ENCODE measurements at regions not wholly inside any gene's neighbourhood (a gene's known extent, or its start where the extent isn't known, plus 50 kb on each side); places are given as distances from the start of the nearest gene placed in this dataset.

DNA sequence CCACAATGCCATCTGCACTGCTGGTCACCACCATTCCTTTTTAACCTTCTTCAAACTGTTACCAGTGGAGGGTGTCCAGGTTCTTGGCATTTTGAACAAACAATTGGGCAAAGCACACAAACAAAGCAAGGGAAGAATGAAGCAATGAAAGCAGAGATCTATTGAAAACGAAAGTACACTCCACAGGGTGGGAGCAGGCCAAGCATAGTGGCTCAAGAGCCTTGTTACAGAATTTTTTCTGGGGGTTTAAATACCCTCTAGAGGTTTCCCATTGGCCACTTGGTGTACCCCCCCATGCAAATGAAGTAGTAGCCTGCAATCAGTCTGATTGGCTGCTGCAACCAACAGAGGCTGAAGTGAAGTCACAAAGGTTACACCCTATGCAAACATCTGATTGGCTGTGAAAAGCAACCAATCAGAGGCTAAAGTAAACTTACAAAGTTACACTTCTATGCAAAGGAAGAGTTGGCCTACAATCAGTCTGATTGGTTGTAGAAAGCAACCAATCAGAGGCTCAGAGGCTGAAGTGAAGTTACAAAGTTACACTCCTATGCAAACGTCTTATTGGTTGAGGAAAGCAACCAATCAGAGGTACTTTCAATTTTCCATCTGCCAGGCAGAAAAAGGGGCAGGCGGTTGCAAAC, 103.2 kb upstream of the WAC start:
- TF ChIP-seq POLR2AphosphoS5 (IDR thresholded peaks at IDR 0.05; ENCODE audit: low read depth, low read length), result no peak
- TF ChIP-seq, protein P1, sequence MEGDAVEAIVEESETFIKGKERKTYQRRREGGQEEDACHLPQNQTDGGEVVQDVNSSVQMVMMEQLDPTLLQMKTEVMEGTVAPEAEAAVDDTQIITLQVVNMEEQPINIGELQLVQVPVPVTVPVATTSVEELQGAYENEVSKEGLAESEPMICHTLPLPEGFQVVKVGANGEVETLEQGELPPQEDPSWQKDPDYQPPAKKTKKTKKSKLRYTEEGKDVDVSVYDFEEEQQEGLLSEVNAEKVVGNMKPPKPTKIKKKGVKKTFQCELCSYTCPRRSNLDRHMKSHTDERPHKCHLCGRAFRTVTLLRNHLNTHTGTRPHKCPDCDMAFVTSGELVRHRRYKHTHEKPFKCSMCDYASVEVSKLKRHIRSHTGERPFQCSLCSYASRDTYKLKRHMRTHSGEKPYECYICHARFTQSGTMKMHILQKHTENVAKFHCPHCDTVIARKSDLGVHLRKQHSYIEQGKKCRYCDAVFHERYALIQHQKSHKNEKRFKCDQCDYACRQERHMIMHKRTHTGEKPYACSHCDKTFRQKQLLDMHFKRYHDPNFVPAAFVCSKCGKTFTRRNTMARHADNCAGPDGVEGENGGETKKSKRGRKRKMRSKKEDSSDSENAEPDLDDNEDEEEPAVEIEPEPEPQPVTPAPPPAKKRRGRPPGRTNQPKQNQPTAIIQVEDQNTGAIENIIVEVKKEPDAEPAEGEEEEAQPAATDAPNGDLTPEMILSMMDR (IDR thresholded peaks at IDR 0.05), result no peak

Measured in Panc1 (cell line).